ENCODE measurements at regions not wholly inside any gene's neighbourhood (a gene's known extent, or its start where the extent isn't known, plus 50 kb on each side); places are given as distances from the start of the nearest gene placed in this dataset.
"Not testable (repeated sequence)": the region's sequence is repeated elsewhere in the genome, so short reads cannot be mapped to it uniquely, and the experiment has no call there.

DNA sequence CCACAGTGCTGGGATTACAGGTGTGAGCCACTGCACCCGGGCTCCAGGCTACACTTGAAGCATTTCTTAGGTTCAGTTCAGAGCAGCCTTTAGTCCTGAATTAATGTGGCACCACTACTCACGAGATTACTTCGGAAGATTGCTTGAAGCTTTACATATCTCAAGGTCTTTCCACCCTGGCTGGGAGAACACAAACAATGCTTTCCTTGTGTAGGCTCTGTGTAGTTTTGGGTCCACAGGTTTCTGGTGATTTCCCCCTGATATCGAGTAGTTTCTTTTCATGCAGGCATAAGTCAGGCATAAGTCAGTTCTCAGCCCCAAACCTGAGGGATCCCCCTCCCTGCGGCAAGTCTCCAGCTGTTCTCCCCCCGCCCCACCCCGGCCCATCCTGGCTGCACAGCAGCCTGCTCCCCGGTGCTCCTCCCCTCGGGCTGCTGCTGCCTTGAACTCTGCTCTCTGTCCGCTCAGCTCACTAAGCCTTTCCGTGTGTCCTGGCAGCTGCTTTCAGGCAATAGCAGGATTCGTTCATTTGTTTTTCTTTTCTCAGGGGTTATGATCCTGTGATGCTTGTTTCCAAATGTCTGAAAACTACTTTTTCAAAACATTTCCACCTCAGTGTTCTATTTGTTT, 417.7 kb downstream of the TMEM121 start:
- TF ChIP-seq, protein P1, sequence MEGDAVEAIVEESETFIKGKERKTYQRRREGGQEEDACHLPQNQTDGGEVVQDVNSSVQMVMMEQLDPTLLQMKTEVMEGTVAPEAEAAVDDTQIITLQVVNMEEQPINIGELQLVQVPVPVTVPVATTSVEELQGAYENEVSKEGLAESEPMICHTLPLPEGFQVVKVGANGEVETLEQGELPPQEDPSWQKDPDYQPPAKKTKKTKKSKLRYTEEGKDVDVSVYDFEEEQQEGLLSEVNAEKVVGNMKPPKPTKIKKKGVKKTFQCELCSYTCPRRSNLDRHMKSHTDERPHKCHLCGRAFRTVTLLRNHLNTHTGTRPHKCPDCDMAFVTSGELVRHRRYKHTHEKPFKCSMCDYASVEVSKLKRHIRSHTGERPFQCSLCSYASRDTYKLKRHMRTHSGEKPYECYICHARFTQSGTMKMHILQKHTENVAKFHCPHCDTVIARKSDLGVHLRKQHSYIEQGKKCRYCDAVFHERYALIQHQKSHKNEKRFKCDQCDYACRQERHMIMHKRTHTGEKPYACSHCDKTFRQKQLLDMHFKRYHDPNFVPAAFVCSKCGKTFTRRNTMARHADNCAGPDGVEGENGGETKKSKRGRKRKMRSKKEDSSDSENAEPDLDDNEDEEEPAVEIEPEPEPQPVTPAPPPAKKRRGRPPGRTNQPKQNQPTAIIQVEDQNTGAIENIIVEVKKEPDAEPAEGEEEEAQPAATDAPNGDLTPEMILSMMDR (IDR thresholded peaks at IDR 0.05; ENCODE audit: extremely low read depth, insufficient read depth, missing control alignments) = no peak
- DNase-seq (ENCODE audit: low spot score) = no peak
- in situ Hi-C loops (cut with MboI; ENCODE audit: low pct_unique_long_range_greater_than_20kb, low sequenced_read_pairs, unreplicated experiment) = no loop called here

DNA sequence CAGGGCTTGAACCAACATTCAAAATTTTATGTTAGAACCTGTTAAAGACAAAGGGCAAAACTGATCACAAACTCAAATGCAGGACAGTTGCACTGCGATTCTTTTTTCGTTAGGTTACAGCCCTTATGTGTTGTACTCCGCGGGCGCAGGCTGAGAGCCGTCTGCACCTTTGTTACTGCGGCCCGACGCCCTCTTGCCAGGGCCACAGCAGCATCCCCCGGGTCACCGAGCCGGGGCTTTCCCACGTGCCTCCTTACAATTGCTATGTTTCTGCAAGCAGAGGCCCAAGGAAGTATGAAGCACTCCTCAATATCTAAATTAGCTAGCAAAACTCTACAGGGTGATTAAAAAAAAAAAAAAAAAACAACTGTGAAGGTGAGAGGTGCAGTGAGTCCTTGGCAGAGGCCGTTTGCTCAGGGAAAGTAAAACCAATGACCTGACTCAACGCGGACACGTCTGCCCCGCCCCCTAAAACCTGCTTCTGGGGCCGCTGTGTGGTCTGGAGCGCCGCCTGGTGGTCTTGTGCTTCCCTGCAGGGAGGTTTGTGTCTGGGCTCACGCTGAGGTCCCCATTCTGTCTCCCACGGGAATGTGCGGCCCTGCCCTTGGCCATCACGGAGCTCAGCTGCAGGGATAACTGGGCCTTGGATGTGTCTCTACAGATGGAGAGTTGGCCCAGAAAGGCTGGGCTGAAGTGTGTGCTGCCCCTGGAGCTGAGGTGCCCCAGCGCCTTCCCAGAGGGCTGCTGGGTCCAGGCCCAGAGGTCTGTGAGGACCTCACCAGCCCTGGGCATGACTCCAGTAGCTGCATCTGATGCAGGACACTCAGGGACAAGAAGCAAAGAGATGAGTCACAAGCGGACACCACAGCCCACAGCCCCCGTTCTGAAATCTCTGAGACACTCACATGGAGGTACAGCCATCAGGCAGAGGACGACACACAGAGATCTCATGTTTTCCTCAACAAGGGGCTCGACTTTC, 418.5 kb downstream of the TMEM121 start:
- DNase-seq (ENCODE audit: low spot score) = peak; percentile 53
- in situ Hi-C loops (cut with MboI; ENCODE audit: low pct_unique_long_range_greater_than_20kb, low sequenced_read_pairs, unreplicated experiment) = no loop called here
- TF ChIP-seq, protein P1 (IDR thresholded peaks at IDR 0.05; ENCODE audit: extremely low read depth, insufficient read depth, missing control alignments) = peak; percentile 78

DNA sequence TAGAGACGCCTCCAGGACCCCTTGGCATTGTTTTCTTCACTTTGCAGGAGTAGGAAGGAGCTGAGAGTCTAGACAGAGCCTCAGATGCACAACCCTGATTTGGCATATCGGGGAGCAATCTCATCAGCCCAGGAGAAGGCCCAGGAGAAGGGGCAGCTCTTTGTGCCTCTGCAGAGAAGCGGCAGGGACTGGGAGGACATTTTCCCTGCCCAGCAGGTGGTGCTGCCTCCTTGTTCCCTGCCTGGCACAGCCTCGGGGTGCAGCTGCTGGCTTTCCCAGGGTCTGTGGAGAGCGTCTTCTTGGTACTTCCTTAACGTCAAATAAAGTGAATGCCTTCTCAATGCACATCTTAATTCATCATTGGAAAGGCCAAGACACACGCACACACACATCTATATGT, 419.5 kb downstream of the TMEM121 start:
- in situ Hi-C loops (cut with MboI; ENCODE audit: low pct_unique_long_range_greater_than_20kb, low sequenced_read_pairs, unreplicated experiment) = no loop called here
- TF ChIP-seq, protein P1 (IDR thresholded peaks at IDR 0.05; ENCODE audit: extremely low read depth, insufficient read depth, missing control alignments) = peak; percentile 34
- DNase-seq (ENCODE audit: low spot score) = no peak

DNA sequence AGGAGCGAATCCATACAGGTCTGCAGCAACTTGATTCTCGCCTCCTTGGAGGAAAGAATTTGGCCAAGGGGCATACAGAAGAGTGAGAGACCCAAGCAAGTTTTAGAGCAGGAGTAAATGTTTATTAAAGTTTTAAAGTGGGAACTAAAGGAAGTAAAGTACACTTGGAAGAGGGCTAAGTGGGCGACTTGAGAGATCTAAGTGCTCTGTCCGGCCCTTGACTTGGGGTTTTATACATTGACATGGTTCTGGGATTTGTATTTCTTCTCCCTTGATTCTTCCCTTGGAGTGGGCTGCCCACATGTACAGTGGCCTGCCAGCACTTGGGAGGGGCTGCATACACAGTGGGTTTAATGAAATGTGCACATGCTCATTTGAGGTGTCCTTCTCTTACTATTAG, 421.2 kb downstream of the TMEM121 start:
- DNase-seq (ENCODE audit: low spot score) = no peak
- TF ChIP-seq, protein P1 (IDR thresholded peaks at IDR 0.05; ENCODE audit: extremely low read depth, insufficient read depth, missing control alignments) = no peak
- in situ Hi-C loops (cut with MboI; ENCODE audit: low pct_unique_long_range_greater_than_20kb, low sequenced_read_pairs, unreplicated experiment) = no loop called here

DNA sequence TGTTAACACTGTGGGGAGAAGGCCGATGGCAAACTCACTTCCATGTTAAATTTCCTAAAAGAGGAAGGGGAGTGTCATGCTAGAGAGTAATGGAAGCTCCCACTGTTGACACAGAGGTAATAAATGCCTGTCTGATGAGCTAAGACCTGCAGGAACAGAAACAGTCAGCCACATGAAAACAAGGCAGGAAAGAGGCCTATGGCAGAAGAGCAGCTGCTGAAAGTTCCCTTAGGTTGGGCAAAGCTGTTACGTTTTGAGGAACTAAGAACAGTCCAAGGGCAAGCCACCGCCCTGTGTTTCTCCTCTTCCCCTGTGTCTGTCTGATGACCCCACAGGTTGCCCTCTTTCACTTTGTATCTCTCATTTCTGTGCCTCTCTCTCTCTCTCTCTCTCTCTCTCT, 422.6 kb downstream of the TMEM121 start:
- in situ Hi-C loops (cut with MboI; ENCODE audit: low pct_unique_long_range_greater_than_20kb, low sequenced_read_pairs, unreplicated experiment) = not testable (repeated sequence)

DNA sequence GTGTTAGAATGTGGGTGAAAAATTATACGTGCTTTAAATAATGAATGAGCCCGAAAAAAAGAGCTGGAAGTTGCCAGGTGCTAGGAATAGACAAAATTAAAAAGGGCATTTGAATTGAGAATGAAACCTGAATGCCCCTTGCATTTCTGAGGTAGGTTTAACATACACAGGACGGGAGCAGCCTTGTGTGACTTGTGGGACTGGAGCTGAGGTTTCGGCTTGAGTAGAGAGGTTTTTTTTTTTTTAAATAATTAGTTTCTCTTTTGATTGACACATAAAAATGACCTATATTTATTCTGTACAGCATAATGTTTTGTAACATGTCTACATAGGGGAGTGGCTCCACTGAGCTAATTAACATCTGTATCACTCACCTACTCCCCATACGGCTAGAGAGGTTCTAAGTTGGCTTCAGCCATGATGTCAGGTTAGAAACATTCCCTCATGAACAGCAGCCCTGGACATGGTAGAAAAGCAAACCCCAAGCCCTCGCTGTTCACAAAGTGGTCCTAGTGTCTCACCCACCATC, 424.0 kb downstream of the TMEM121 start:
- in situ Hi-C loops (cut with MboI; ENCODE audit: low pct_unique_long_range_greater_than_20kb, low sequenced_read_pairs, unreplicated experiment); DNase-seq (ENCODE audit: low spot score): not testable (repeated sequence)

More for the DNA sequence above, 422.6 kb downstream of the TMEM121 start:
- DNase-seq (ENCODE audit: low spot score) = not testable (repeated sequence)

DNA sequence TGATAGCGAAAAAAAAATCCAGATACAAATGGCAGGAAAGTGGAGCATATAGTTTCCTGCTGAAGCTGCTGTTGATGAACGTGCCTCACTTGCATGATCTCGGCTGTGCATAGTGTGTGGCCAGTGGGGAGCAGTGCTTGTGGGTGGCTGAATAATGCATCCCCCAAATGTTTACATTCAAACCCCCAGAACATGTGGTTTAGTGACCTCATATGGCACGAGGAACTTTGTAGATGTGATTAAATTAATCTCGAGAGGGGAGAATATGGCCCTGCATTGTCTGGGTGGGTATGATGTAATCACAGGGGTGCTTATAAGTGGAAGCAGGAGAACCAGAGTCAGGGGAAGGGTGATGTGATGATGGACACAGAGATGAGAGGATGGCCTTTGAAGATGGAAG, 425.0 kb downstream of the TMEM121 start:
- TF ChIP-seq, protein P1 (IDR thresholded peaks at IDR 0.05; ENCODE audit: extremely low read depth, insufficient read depth, missing control alignments) = no peak
- in situ Hi-C loops (cut with MboI; ENCODE audit: low pct_unique_long_range_greater_than_20kb, low sequenced_read_pairs, unreplicated experiment) = no loop called here

More for the DNA sequence above, 425.0 kb downstream of the TMEM121 start:
- DNase-seq (ENCODE audit: low spot score) = no peak
